HG03175 (cell line): ENCODE measurements at regions not wholly inside any gene's neighbourhood (a gene's known extent, or its start where the extent isn't known, plus 50 kb on each side); places are given as distances from the start of the nearest gene placed in this dataset.
"Not testable (repeated sequence)": the region's sequence is repeated elsewhere in the genome, so short reads cannot be mapped to it uniquely, and the experiment has no call there.

Experiments used
- ATAC-seq: cut with Tn5 transposase; IDR thresholded peaks from one replicate; pipeline ENCODE4 v1.9.1; 2021; ENCODE audit warnings: mild to moderate bottlenecking, moderate library complexity; ENCODE audit not compliant: unreplicated experiment

DNA sequence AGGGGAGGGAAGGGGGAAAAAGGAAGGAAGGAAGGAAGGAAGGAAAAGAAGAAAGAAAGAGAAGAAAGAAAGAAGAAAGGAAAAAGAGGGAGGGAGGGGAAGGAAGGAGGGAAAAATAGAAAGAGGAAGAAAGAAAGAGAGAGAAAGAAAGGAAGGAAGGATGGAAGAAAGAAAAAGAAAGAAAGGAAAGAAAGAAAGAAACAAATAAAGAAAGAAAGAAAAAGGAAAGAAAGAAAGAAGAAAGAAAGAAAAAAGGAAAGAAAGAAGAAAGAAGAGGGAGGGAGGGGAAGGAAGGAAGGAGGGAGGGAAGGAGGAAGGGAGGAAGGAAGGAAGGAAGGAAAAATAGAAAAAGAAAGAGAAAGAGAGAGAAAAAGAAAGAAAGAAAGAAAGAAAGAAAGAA lies 315.8 kb upstream of the PIK3C3 start:
- ATAC-seq: no peak

DNA sequence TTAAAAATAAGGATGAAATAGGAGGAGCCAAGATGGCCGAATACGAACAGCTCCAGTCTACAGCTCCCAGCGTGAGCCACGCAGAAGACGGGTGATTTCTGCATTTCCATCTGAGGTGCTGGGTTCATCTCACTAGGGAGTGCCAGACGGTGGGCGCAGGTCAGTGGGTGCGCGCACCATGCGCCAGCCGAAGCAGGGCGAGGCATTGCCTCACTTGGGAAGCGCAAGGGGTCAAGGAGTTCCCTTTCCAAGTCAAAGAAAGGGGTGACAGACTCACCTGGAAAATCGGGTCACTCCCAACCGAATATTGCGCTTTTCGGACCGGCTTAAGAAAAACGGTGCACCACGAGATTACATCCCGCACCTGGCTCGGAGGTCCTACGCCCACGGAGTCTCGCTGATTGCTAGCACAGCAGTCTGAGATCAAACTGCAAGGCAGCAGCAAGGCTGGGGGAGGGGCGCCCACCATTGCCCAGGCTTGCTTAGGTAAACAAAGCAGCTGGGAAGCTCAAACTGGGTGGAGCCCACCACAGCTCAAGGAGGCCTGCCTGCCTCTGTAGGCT lies 323.2 kb upstream of the PIK3C3 start:
- ATAC-seq: not testable (repeated sequence)

DNA sequence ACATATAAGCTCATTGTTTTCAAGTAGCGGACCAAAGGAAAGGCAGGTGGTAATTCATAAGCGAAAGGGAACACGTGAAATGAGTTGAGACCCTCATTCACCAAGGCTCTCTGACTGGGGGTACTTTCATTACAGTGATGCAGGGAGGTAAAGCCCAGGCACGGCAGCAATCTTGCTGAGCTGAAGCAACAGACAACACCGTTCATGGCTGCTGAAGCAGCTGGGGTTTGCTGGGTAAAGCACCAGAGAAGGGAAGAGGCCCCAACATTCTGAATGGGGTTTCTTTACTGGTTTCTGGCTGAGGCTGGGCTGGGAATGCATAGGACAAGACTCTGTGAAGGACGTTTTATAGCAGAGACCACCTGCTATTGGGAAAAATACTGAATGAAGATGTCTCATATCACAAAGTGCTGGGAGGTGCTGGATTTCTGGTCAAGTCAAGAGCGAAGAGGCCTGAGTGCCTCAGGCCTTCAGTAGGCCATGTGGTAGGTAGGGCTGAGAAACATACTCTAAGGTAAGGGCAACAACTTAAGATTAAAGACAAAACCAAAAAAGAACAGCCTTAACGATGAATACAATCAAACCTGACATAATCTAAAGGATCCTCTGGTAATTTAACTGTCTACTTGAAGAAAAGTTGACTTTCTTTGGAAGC lies 324.7 kb upstream of the PIK3C3 start:
- no peak for ATAC-seq

DNA sequence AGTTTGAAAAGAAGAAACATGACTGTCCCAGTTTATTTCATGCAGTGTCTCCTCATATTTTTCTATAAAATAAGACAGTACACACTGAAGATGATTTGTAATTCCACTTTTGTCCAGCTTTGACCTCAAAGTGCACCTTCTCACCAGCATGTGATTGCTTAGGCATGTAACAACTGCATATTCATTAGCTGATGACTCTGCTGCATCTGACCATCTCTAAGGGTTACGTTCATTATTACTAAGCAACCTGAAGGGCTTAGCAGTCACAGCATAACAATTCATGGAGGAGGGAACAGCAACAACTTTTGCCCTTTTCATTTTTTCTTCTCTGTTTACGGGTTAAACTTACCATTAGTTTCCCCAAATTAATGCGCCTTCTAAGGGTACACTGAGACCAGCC lies 330.6 kb upstream of the PIK3C3 start:
- ATAC-seq: no peak

DNA sequence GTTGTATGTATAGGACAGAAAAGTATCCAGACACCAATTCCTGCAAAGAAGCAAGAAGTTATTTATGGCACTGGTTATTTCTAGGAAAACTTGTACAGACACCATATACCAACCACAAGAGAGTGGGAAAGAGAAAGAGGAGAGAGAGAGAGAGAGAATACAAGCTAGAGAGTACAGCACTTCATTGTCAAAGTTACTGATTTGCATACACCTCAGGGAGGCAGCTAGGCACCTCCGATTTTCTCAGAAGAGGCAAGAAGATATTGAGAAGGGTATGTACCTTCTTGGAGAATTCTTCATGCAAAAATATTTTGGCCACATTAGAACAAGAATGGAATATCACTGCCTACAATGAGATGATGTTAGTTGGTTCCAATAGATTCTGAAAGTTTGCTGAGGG lies 333.9 kb upstream of the PIK3C3 start:
- no peak for ATAC-seq

DNA sequence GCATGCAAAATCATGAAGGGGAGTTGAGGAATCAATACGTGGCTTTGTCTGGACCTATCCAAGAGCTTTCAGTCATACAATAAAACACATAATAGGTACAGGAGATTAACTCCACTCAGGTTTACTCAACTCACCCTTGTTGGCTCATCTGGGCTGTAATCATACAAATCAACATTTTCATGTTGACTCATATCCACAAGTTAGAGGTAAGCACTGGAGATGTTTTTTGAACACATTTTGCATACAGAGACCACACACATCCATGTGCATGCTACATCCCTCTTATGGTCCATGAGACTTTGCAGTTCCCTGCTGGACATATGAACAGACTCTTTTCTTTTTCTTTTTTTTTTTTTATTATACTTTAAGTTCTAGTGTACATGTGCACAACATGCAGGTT lies 336.9 kb upstream of the PIK3C3 start:
- ATAC-seq: no peak

DNA sequence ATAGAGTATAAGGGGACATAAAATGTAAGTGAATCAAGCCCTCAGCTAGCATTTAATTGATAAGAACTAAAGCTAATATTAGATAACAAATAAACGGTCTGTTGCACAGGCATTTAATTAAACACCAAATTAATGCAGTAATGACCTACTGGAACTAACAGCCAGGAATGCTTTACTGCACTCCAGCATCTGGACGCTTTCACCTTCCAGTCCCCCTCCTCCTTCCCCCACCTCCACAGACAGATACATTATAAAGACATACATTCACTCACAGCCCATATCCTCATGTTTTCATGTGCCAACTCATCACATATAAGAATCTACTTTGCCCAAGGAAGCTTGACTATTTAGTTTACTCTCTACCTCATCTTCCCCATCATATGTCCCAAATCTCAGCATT lies 337.4 kb upstream of the PIK3C3 start:
- no peak for ATAC-seq

DNA sequence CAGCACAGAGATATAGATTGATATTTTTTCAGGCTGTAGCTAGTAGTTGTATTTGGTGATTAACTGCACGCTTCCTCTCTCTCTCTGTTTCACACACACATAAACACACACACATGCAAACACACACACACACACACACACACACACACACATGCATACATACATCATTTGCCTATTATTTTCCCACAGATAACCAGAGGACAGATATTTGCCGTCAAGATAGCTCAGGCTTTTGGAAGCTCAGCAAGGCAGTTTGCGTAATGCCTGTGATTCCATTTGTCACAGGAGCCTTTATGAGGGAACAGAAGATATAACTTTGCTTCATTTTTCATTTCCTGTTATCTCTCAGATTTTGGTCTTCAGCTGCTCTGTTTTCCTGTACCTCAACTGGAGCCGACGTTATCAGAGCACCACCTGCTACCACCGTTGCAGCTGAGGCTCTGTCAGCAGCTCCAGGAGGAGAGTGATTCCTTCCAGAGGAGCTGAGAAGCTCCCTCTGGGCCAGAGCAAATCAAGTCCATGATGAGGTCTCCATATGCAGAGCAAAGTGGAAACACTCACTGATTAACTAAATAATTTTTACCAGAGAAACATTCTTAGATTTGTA lies 341.9 kb upstream of the PIK3C3 start:
- no peak for ATAC-seq

DNA sequence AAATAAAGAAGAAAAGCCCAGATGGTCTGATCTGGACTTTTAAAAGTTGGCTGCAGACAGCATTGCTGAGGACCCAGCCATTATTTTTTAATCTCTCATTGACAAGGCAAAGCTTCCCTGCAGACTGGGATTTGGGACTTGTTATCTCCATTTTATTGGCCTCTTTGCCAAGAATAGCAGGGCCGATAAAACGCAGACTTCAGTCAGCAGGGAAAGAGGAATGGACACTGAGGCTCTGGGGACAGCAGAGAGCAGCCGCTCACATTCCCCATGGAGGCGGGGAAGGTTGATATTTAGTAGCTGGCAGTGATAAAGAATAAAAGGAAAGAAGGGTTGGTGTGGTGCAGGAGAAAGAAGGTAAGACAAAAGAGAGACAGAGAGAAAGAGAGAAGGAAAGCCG lies 350.1 kb upstream of the PIK3C3 start:
- no peak for ATAC-seq

DNA sequence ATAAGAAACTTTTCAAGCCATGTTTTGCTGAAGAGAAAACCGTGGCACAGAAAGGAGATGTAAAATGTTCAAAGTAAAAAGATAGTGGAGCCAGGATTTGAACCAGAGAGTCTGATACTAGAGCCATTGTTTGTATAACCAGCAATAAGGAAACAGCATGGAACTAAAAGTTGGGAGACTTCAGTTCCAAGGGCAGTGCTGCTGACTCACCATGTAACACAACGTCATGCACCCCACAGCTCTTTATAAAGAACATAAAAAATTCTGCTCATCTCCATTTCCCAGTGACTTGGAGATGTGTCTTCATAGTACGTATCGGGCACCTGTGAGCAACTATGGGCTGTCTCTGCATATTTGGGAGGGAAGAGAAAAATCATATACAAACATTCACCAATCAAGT lies 353.0 kb upstream of the PIK3C3 start:
- ATAC-seq: no peak

DNA sequence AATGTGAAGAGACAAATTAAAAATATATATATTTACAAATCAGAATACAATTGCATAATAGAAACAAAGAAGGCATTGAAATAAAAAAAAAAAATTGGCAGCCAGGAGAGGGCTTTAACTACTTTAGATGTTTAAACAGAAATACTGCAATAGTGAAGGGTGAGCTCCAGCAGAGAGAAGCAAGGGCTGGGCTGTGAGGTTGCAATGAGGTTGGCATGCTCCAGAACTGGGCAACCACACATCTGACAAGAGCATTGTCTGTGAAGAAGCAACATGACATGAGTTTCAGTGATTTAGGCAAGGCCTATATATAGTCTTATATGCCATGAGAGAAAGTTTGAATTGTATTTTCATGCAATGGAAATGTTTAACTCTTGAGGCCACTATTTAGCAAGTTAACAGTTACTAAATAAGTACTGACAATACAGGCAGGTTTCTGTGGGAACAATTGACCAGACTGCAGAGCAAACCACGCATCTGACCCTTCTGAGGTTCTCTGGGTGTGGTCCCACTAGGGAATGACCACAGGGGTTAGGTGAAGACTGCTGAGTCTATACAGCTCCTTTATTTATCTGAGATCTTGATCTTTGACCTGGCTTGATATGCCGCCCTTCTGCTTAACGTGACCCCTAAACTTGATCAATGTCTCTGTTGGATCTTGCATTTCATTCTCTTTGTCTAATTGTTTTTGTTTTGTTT lies 354.2 kb upstream of the PIK3C3 start:
- ATAC-seq: no peak

DNA sequence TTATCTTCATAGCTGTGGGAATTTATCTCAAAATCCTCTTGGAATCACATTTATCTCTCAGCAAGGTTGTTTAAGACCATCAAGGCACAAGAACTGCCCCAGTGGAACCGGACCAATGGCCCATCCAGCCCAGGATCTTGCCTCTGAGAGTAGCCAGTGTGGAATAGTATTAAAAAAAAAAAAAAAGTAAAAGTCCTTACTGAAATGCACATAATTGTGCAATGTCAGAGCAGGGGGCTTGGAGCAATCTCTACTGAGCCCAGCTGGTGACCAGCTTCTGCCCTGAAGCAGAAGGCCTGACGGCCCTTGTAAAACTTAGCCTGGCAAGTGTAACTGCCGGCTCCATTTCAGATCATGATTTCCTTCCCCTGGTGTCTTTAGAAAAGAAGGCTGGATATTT lies 355.6 kb upstream of the PIK3C3 start:
- ATAC-seq: no peak

DNA sequence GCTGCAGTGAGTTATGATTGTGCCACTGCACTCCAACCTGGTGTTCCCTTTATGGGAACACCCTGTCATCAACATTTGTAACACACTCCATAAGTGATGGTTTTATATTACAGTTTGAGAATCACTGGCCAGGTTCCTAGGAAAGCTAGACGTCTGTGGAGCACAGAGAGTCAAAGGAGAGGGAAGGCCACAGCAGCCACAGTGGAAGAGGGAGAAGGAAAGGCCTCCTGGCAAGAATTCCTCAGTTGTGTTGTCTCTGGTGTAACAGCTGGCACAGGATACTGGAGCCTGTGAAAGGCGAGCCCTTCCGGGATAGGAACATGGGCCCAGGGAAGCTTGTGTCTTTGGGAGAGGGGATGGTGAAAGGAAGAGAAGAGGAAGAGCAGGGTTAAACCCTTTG lies 360.5 kb upstream of the PIK3C3 start:
- no peak for ATAC-seq

DNA sequence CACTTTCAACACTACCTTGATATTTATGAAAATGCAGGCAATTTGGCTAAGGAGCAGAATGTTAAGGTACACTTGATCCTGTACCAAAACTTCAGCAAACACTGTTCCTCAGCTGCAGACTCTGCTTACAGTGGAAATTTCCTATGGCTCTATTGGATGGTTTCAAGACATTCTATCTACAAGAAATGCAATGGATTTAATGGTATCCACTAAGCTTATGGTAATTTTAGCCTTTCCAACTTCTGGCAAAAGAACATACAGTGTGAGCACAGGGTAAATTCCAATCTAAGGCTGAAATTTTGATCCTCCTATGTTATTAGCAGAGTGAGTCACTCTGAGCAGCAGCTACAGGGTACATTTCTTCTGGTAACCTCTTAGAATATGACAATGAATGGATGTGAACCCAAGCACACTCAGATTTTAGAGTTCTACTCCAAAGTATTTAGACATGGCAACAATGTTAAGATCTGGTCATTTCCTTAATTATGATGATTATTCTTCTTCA lies 361.8 kb upstream of the PIK3C3 start:
- ATAC-seq: no peak

DNA sequence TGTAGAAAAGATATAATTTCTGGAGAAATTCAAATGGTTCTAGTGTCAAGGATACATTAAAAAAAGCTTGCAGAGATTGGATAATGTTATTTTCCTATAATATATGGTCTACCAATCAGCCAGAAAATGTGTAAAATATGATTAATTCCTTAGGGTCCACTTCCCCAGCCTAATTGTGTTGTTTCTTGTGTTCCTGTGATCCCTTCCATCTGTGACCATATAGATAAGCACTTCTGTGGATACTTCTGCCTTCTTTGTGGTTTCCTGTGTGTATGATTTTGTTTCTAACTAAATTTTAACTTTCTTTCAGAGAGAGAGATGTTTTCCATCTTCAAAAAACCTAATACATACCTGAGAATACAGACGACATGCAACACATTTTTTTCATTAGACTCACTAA lies 367.1 kb upstream of the PIK3C3 start:
- no peak for ATAC-seq

DNA sequence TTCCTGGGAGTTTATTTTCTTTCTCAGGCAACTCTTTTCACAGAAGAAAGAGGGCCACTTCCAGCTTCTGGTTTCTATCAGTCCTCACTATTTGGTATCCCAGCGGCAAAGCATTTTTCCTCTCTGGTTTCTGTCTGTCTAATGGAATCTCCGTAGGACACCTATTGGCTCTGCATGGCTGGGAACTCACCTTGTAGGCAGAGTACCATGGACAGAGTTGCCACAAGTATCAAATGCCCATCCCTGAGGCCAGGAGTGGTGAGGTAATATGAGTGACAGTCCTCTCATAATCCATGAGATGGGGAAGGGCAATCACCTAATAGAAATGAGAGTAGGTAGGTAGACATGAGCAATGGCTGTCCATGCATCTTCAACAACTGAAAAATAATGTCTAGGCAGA lies 369.5 kb upstream of the PIK3C3 start:
- ATAC-seq: no peak

DNA sequence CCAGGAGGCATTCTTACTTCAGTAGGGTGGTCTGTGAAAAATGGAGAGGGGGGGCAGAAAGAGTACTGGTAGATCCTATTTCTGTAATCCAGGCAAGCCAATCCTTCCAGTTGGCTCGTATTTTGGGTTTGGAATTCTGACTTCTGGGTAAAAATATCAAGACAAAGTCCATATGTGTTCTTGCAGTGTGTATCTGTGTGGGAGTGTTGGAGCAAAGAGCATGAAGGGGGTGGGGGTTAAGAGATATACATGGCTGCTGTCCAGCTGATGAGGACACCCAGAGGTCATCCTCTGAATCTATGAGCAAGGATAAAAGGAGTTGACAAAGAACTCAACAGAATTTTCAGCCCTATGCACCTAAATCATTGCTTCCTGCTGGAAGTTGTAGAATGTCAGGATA lies 375.8 kb upstream of the PIK3C3 start:
- ATAC-seq: no peak

DNA sequence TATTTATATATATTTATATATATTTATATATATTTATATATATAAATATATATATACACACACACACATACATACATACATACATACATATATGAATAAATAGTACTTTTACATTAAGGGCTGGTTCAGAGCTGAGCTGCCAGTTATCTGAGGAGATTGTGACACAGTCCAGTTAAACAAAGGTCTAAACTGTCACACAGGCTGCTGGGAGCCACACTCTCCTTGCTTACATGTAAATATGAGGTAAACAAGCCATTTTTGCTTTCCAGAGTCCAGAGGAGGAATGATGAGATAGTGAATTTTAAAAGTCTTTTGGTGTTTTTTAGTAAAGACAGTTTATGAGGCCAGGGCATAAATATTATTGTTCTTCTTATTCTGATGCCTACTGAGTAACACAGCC lies 377.5 kb upstream of the PIK3C3 start:
- no peak for ATAC-seq

DNA sequence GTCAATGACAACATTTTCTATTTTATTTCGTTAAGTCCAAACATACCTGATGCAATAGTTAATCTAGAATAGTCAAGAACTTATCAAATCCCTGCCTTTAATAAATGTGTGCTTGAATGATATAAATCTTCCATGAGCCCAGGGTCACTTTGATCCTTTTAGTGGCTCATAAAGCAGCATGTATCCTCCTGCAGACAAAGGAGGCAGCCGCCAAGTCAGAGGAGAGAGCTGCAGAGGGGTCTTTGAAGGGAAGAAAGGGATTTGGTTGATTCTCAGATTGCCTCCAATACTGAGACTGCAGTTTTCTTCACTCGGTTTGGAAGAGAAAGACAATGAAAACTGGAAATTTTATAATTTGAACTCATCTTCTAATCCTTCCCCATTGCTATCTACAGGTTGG lies 378.4 kb upstream of the PIK3C3 start:
- no peak for ATAC-seq

DNA sequence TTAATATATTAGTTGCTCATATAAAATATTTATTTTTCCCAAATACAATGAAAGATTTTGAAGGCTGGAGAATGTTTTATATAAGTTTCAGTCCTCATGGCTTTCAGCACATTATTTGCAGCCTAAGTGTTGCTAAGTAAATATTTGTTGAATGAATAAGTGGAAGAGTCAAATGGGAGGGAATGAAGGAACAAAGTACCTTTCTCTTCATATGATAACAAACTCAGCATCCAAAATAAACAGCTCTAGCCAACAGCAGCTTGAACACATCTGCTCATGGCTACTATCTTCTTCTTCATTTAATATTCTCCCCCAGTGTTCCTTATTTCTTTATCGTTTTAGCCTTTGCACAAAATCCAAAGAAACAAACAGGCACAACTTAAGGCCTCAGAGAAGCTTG lies 385.2 kb upstream of the PIK3C3 start:
- ATAC-seq: no peak

DNA sequence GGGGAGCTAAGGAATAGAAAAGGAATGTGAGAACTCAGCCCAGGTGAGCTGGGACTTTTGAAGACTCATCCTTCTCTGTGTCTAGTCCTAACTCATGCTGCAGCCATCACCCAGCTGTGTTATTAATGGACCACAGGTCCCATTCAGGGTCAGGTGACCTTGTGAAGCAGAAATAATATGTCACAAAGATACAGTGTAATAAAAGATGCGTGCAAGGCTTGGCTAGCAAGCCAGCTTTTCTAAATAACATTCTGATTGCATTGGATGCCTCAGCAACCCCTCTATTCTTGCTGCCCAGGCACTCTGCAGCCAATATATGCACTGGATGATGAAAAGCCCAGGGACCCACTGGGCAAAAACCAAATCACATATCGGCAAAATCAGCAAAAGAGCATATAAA lies 393.1 kb upstream of the PIK3C3 start:
- ATAC-seq: no peak

DNA sequence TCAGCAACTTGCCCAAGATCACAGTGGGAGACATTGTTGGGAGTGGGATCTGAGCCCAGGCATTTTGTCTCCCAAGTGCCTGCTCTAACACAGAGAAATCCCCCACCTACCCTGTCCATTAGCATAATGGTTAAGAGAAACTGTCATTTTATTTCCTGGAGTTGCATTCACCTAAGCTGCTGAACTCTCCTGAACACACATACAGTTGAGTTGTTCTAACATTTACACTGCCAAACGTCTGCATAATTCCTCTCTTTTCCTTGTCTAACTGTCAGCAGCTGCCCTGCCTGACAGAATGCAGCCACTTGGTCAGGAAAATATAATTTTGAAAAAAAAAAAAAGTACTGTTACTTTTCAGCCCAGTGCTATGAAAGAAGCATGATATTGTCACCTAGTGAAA lies 396.3 kb upstream of the PIK3C3 start:
- ATAC-seq: no peak
